Stimulated activated naive CD4-positive, alpha-beta T cell (primary cell): ENCODE measurements at regions not wholly inside any gene's neighbourhood (a gene's known extent, or its start where the extent isn't known, plus 50 kb on each side); places are given as distances from the start of the nearest gene placed in this dataset.

Experiments
- DNase-seq, 6 experiments: peaks; one replicate each; lab custom pipeline; 2025; lab: John Stamatoyannopoulos, UW

GRCh38 chr12:93134175-93134890 lies 205.2 kb upstream of the EEA1 start:
- DNase-seq, result no peak

GRCh38 chr12:93134893-93135285 lies 205.8 kb upstream of the EEA1 start:
- DNase-seq, result no peak

- no peak for DNase-seq
Observed at GRCh38 chr12:93135286-93136239, 206.5 kb upstream of the EEA1 start.

GRCh38 chr12:93136253-93137055 lies 207.4 kb upstream of the EEA1 start:
- DNase-seq, result no peak

- DNase-seq, result no peak
Observed at GRCh38 chr12:93137656-93138612, 208.8 kb upstream of the EEA1 start.

- no peak for DNase-seq
Observed at GRCh38 chr12:93139028-93139665, 210.1 kb upstream of the EEA1 start.

- DNase-seq, result no peak
Observed at GRCh38 chr12:93140325-93140724, 211.2 kb upstream of the EEA1 start.

GRCh38 chr12:93140801-93141200 lies 211.7 kb upstream of the EEA1 start:
- DNase-seq, result no peak

- no peak for DNase-seq
Observed at GRCh38 chr12:93142881-93143280, 213.8 kb upstream of the EEA1 start.

GRCh38 chr12:93144109-93144508 lies 215.0 kb upstream of the EEA1 start:
- DNase-seq, result no peak

GRCh38 chr12:93145086-93145485 lies 216.0 kb upstream of the EEA1 start:
- DNase-seq, result no peak

GRCh38 chr12:93146263-93146939 lies 217.3 kb upstream of the EEA1 start:
- no peak for DNase-seq

GRCh38 chr12:93146970-93147369 lies 217.9 kb upstream of the EEA1 start:
- DNase-seq, result no peak

- DNase-seq, result no peak
Observed at GRCh38 chr12:93148412-93148811, 219.3 kb upstream of the EEA1 start.

GRCh38 chr12:93149229-93149628 lies 220.1 kb upstream of the EEA1 start:
- DNase-seq, result no peak

- DNase-seq, result no peak
Observed at GRCh38 chr12:93151079-93151762, 222.1 kb upstream of the EEA1 start.

- DNase-seq, result no peak
Observed at GRCh38 chr12:93152617-93153016, 223.5 kb upstream of the EEA1 start.

- DNase-seq, result no peak
Observed at GRCh38 chr12:93153321-93153720, 224.2 kb upstream of the EEA1 start.

GRCh38 chr12:93154096-93154728 lies 223.5 kb upstream of the NUDT4 start:
- no peak for DNase-seq
